T-helper 1 cell treated with Interleukin-12 subunit alpha and Interleukin-12 subunit beta and Interleukin-4 antibody, amounts not matched to agents 30 ng/mL and 1 ng/mL, for 36 hours (primary cell): ENCODE measurements at regions not wholly inside any gene's neighbourhood (a gene's known extent, or its start where the extent isn't known, plus 50 kb on each side); places are given as distances from the start of the nearest gene placed in this dataset.
"Not testable (repeated sequence)": the region's sequence is repeated elsewhere in the genome, so short reads cannot be mapped to it uniquely, and the experiment has no call there.

ENCODE experiments used
- intact Hi-C: fragments of 100-400 bp; cut with micrococcal nuclease; formaldehyde crosslinking; loops from one replicate; pipeline ENCODE4 v1.15.1; 2024

DNA sequence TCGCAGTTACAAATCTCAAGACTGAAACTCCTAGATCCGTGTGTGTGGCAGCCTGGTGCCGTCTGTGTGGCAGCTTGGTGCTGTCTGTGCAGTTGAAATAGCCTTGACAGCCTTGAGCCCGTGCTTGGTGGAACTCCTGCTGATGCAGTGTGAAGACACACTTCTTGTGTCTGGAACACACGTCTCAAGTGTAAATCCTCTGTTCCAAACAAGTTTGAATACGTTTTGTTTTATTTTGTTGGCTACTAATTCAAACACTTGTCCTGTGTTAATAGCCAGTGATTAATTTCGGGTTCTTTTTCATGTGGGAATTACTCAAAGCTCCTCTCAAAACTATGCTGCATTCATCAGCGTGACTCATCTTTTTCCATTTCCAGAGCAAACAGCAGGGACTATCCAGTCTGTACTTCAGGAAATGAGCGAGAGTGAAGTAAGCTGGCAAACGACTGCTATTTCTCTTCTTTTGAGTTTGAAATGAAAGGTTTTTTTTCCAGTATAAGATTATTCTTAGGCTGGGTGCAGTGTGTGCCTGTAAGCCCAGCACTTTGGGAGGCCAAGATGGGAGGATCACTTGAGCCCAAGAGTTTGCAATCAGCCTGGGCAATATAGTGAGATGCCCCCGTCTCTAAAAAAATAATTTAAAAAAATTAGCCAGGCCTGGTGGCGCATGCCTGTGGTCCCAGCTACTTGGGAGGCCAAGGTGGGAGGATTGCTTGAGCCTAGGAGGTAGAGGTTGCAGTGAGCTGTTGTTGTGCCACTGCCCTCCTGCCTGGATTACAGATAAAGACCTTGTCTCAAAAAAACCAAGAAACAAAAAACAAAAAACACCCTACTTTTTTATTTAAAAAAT, 152.9 kb downstream of the SPP2 start:
- intact Hi-C loops = loop anchor here (10.0 kb wide), 1 partner anchor 1971 kb away; no protein-coding TSS in a partner anchor

DNA sequence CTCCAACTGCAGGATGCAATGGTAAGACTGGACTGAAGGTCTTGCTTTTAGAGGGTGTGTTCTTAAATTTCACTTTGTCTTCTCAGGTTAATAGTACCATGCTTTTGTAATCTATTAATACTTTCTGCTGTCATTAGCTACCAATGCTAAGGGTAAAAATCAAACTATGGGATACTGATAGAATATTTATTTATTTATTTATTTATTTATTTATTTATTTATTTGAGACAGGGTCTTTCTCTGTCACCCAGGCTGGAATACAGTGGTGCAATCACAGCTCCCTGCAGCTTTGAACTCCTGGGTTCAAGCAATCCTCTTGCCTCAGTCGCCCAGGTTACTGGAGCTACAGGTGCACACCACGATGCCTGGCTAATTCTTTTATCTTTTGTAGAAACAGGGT, 152.1 kb downstream of the SPP2 start:
- intact Hi-C loops = loop anchor here (10.0 kb wide), 1 partner anchor 1972 kb away; no protein-coding TSS in a partner anchor

DNA sequence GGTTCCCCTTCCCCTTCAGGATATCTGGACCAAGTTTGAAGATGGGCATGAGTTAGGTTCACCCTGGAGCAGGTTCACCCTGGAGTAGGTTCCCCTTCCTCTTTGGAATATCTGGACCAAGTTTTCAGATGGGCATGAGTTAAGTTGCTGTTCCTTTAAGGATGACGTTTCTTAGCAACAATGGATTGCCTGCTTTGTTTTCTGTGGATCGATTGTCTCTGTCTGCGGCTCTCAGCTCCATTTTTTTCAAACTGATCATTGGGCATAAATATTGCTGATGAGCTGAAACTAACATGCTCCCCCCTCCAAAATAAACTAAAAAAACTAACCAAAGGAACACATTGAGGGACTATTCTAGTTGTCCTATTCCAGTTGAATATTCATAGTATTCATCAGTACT, 149.5 kb downstream of the SPP2 start:
- intact Hi-C loops = loop anchor here (10.0 kb wide), 1 partner anchor 1975 kb away; no protein-coding TSS in a partner anchor

GRCh38 chr2:234198976-234199375, 148.5 kb downstream of the SPP2 start:
- intact Hi-C loops = no loop called here

GRCh38 chr2:234195516-234195915, 145.0 kb downstream of the SPP2 start:
- intact Hi-C loops = no loop called here

- intact Hi-C loops = no loop called here
These were observed 143.6 kb downstream of the SPP2 start for GRCh38 chr2:234193977-234194563.

DNA sequence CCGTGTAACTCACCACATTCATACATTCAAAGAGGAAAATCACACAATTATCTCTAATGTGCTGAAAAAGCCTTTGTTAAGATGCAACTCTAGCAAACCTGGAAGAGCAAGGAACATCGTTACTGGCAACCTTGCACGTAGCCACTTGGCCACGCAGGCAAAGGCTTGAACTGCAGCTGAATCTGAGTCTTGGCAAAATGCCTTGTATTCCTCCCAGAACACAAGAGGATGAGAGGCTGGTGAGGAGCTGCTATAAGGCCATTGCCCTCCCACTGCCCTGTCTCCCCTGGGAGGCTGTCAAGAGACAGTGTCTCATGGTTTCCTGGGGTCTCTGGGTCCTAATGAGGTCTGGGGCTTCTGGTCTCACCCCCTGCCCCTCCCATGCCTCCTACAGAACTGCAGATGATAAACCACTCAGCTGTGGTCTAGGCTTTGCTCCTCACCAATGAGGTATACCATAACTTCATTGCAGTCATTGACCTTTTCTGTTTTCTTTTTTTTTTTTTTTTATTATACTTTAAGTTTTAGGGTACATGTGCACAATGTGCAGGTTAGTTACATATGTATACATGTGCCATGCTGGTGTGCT, 141.4 kb downstream of the SPP2 start:
- intact Hi-C loops = no loop called here

GRCh38 chr2:234189786-234190300, 139.3 kb downstream of the SPP2 start:
- intact Hi-C loops = no loop called here

DNA sequence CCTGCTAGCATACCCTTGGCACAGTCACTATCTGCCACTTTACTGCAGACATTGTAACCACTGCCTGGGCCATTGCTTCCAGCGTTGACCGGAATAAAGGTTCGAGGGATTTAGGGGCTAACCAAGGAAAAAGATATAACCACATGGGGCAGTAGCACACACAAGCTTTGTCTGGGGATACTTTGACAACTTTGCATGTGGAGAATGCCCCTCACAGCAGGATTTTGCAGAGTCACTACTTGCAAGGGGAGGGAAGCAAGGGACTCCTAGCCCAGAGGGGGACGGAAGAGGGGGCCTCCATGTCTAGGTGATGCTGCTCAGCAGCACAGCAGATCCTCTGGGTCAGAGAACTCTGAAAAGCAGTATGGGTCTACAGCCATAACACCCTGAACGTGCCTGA, 138.7 kb downstream of the SPP2 start:
- intact Hi-C loops = no loop called here

DNA sequence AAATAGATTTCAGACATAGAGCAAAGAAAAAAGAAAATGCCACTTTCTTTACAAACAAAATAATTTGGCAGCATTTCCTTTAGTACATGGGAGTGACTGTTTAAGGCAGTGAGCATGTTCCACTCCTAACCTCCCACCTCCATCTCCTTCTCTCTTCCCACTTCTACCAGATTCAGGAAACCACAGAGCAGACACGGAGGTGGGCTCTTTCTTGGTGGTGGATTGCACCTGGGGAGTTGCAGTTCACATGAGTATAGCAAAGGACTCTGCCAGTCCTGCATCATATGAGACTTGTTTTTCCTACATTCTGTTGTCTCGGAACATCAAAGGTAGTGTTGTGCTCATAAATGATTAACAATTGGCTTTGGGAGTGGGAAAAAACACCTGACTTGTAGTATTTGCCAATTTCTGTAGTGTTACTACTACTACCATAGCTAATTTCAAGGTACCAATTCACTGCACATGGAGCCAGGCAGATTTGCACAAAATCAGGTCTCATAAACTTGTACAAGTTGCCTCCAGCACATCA, 137.2 kb downstream of the SPP2 start:
- intact Hi-C loops = no loop called here

DNA sequence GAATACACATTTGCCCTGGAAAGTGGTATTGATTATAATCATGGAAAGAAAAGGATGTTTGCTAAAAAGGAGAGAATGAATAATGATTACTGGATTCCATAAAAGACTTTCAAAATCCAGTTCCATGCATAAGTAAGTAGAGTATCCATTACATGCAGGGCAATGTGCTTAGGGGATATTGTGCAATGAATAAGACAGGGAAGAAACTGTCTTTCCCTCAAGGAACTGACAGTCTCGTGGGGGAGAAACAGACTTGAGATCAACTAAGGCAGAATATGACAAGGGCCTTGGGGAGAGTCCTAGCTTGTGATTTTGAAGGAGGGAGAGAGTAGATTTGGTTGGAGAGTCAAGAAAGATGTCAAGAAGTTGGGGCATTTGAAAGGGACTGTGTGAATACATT, 130.6 kb downstream of the SPP2 start:
- intact Hi-C loops = no loop called here

DNA sequence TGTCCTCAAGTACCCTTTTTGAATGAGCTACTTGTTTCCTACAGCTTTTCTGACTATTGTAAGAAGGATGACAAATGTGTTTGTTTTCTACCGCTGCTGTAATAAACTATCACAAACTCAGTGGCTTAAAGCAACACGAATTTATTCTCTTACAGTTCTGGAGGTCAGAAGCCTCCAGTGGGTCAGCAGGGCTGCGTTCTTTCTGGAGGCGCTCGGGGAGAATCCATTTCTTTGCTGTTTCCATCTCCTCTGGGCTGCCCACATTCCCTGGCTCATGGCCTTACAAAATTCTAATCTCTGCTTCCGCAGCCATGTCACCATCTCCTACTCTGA, 128.5 kb downstream of the SPP2 start:
- intact Hi-C loops = no loop called here

DNA sequence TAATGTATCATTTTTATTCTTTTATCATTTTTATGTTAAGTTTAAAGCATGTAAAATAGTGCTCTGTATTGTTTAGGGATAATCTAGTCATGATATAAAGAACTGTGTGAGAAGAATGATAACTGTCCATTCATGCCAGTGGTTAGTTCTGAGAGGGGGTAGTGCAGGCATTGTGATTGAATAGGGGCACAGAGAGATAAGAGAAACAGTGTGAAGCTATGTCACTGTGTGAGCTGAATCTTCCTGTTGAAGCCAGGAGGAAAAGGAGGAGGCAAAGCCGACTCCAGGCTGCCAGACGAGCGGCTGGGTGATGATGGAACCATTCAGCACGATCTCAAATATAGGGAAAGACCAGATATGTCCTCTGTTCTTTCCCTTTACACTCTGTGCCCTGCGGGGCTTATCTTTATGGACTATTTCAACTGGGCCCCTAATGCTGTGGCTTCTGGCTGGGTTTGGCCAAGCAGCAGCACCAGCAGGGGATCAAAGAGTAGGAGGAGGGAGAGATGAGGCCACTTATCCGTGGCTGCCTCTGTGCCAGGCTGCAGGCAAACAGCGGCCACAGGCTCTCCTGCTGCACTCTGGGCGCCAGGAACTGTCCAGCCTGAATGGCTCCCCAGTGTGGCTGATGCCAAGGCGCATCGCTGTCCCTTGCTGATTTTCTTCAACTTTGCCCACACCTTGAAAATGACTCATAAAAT, 128.0 kb downstream of the SPP2 start:
- intact Hi-C loops = no loop called here

- intact Hi-C loops = no loop called here
These were observed 125.1 kb downstream of the SPP2 start for GRCh38 chr2:234175649-234176048.

GRCh38 chr2:234174742-234175141, 124.2 kb downstream of the SPP2 start:
- intact Hi-C loops = no loop called here

GRCh38 chr2:234172532-234172931, 122.0 kb downstream of the SPP2 start:
- intact Hi-C loops = no loop called here

- intact Hi-C loops = no loop called here
These were observed 121.6 kb downstream of the SPP2 start for GRCh38 chr2:234172066-234172465.

GRCh38 chr2:234171666-234172065, 121.2 kb downstream of the SPP2 start:
- intact Hi-C loops = no loop called here

DNA sequence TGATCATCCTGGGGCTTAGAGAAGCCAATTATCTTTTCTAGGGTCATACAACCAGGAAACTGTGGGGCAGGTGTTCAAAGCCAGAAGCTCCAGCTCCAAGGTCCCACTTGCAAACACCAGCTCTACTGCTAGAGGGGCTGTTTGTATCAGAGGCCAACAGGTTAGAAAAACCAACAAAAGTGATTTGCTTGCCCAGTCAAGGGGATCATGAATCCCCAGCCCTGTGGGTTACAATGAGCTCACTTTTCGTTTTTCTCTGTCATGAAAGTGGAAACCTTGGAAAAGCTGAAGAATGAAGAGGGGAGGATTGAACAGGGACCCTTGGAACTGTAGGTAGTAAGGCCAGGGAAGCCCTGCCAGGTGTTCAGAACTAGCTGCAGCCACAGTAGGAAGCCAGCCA, 119.2 kb downstream of the SPP2 start:
- intact Hi-C loops = no loop called here

GRCh38 chr2:234168605-234169570, 118.4 kb downstream of the SPP2 start:
- intact Hi-C loops = not testable (repeated sequence)
